ENCODE measurements at regions not wholly inside any gene's neighbourhood (a gene's known extent, or its start where the extent isn't known, plus 50 kb on each side); places are given as distances from the start of the nearest gene placed in this dataset.

GRCh38 chr7:146000882-146001281, 115.7 kb upstream of the CNTNAP2 start:
- no peak overlapping the region for H3K27ac ChIP-seq (ENCODE audit: control insufficient read depth, insufficient read depth)
- H3K4me3 ChIP-seq: no peak overlapping the region
- H3K4me2 ChIP-seq (ENCODE audit: control insufficient read depth, insufficient read depth): no peak overlapping the region
- no peaks in the 10 kb centered on the region for H3K79me2 ChIP-seq (ENCODE audit: control insufficient read depth, insufficient read depth, low read length)
- no peak for ATAC-seq
- no peak overlapping the region for H3K9ac ChIP-seq (ENCODE audit: control insufficient read depth, insufficient read depth, low read length)
- in situ Hi-C loops (cut with MboI) (no loop called here), intact Hi-C loops (cut with micrococcal nuclease; ENCODE audit: unreplicated experiment) (no loop called here)
- ChIA-PET RAD21 (ENCODE audit: unreplicated experiment) (no interaction called here), POLR2A (no interaction called here), SMC1A (ENCODE audit: uncharacterized antibody, unreplicated experiment) (no interaction called here), CTCF (no interaction called here)
- TF ChIP-seq CHD1 (IDR thresholded peaks at IDR 0.05; ENCODE audit: low read depth, low read length) (no peak), RBBP5 (conservative IDR thresholded peaks at IDR 0.05) (no peak), EP300 (IDR thresholded peaks at IDR 0.05; ENCODE audit: borderline replicate concordance in 1 of 2, control insufficient read depth in 1 of 2, low read depth in 2 of 2, low read length in 2 of 2) (no peak), MTA3 (IDR thresholded peaks at IDR 0.05; ENCODE audit: borderline replicate concordance, low read length) (no peak), SIN3A (IDR thresholded peaks at IDR 0.05; ENCODE audit: low read depth, low read length) (no peak), BCL11A (IDR thresholded peaks at IDR 0.05; ENCODE audit: low read depth, low read length) (no peak), PML (IDR thresholded peaks at IDR 0.05; ENCODE audit: low read length) (no peak)
- TF ChIP-seq, protein P1, sequence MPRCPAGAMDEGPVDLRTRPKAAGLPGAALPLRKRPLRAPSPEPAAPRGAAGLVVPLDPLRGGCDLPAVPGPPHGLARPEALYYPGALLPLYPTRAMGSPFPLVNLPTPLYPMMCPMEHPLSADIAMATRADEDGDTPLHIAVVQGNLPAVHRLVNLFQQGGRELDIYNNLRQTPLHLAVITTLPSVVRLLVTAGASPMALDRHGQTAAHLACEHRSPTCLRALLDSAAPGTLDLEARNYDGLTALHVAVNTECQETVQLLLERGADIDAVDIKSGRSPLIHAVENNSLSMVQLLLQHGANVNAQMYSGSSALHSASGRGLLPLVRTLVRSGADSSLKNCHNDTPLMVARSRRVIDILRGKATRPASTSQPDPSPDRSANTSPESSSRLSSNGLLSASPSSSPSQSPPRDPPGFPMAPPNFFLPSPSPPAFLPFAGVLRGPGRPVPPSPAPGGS (IDR thresholded peaks at IDR 0.05; ENCODE audit: borderline replicate concordance, insufficient read depth, low read depth, low read length, poor library complexity, severe bottlenecking): no peak
- no peaks in the 10 kb centered on the region for H3K9me3 ChIP-seq (replicated peaks; ENCODE audit: control insufficient read depth, insufficient read depth, low read length)
- no peaks in the 10 kb centered on the region for H3K27me3 ChIP-seq (replicated peaks in 1 of 2; ENCODE audit: control insufficient read depth in 2 of 2, insufficient read depth in 2 of 2, low read length in 1 of 2)
- WGBS (ENCODE audit: insufficient coverage, insufficient replicate concordance, low lambda C conversion rate, missing lambda C conversion rate): 27% methylated on average over 2 of the region's 2 CpGs
- no TSS peak for BruUV-seq (replicated peaks)
- FAIRE-seq: no peak
- H3K4me1 ChIP-seq (ENCODE audit: control insufficient read depth, insufficient read depth, low read length): no peaks in the 10 kb centered on the region
- no peak for DNase-seq (ENCODE audit: low read depth, low spot score)
- H4K20me1 ChIP-seq (ENCODE audit: control insufficient read depth, insufficient read depth): no peaks in the 10 kb centered on the region
- H3K36me3 ChIP-seq (ENCODE audit: control insufficient read depth in 2 of 2, insufficient read depth in 2 of 2, low read length in 1 of 2): no peaks in the 10 kb centered on the region
- no peak overlapping the region for H2AFZ ChIP-seq (ENCODE audit: control insufficient read depth, low read depth, low read length)

DNA sequence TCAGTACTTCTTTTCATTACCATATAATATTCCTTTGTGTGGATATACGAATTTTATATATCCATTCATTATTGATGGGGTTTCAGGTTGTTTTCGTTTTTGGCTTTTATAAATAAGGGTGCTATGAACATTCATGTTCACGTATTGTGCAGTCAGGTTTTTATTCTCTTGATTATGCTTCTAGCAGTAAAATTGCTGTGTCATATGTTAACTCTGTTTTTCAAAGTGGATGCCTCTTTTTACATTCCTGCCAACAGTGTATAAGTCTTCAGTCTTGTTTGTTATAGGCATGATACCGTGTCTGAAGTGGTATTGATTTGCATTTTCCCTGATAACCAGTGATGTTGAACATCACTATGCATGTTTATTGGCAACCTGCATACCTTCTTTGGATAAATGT, 127.1 kb upstream of the CNTNAP2 start:
- no peak for FAIRE-seq
- 17% methylated on average over 4 of the region's 4 CpGs for WGBS (ENCODE audit: insufficient coverage, insufficient replicate concordance, low lambda C conversion rate, missing lambda C conversion rate)
- Histone ChIP-seq H3K27me3 (replicated peaks in 1 of 2; ENCODE audit: control insufficient read depth in 2 of 2, insufficient read depth in 2 of 2, low read length in 1 of 2) (no peaks in the 10 kb centered on the region), H2AFZ (ENCODE audit: control insufficient read depth, low read depth, low read length) (no peak overlapping the region), H3K9ac (ENCODE audit: control insufficient read depth, insufficient read depth, low read length) (no peak overlapping the region), H3K79me2 (ENCODE audit: control insufficient read depth, insufficient read depth, low read length) (no peaks in the 10 kb centered on the region), H3K4me2 (ENCODE audit: control insufficient read depth, insufficient read depth) (no peak overlapping the region), H3K36me3 (ENCODE audit: control insufficient read depth in 2 of 2, insufficient read depth in 2 of 2, low read length in 1 of 2) (no peaks in the 10 kb centered on the region), H3K27ac (ENCODE audit: control insufficient read depth, insufficient read depth) (no peak overlapping the region), H3K9me3 (replicated peaks; ENCODE audit: control insufficient read depth, insufficient read depth, low read length) (no peaks in the 10 kb centered on the region), H3K4me1 (ENCODE audit: control insufficient read depth, insufficient read depth, low read length) (no peaks in the 10 kb centered on the region), H4K20me1 (ENCODE audit: control insufficient read depth, insufficient read depth) (no peaks in the 10 kb centered on the region), H3K4me3 (no peak overlapping the region)
- POLR2A ChIA-PET: no interaction called here
- intact Hi-C loops (cut with micrococcal nuclease; ENCODE audit: unreplicated experiment) (no loop called here), in situ Hi-C loops (cut with MboI) (no loop called here)
- CTCF ChIA-PET: no interaction called here
- no peak for DNase-seq (ENCODE audit: low read depth, low spot score)
- ATAC-seq: no peak
- SMC1A ChIA-PET (ENCODE audit: uncharacterized antibody, unreplicated experiment): no interaction called here
- RAD21 ChIA-PET (ENCODE audit: unreplicated experiment): no interaction called here
- BruUV-seq (replicated peaks): no TSS peak
- TF ChIP-seq PAX8 (IDR thresholded peaks at IDR 0.05) (no peak), SMAD1 (IDR thresholded peaks at IDR 0.05; ENCODE audit: low read depth, partially characterized antibody) (no peak), SRF (IDR thresholded peaks at IDR 0.05; ENCODE audit: low read depth in 2 of 2, low read length in 2 of 2) (no peak), TCF3 (IDR thresholded peaks at IDR 0.05; ENCODE audit: borderline replicate concordance, insufficient read depth, low read depth, low read length) (no peak), SP1 (IDR thresholded peaks at IDR 0.05; ENCODE audit: low read depth, low read length) (no peak), YBX1 (IDR thresholded peaks at IDR 0.05) (no peak)
- TF ChIP-seq, protein P2, sequence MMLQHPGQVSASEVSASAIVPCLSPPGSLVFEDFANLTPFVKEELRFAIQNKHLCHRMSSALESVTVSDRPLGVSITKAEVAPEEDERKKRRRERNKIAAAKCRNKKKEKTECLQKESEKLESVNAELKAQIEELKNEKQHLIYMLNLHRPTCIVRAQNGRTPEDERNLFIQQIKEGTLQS (IDR thresholded peaks at IDR 0.05; ENCODE audit: borderline replicate concordance, extremely low read depth, low read depth, low read length): no peak
- TF ChIP-seq, protein P3, sequence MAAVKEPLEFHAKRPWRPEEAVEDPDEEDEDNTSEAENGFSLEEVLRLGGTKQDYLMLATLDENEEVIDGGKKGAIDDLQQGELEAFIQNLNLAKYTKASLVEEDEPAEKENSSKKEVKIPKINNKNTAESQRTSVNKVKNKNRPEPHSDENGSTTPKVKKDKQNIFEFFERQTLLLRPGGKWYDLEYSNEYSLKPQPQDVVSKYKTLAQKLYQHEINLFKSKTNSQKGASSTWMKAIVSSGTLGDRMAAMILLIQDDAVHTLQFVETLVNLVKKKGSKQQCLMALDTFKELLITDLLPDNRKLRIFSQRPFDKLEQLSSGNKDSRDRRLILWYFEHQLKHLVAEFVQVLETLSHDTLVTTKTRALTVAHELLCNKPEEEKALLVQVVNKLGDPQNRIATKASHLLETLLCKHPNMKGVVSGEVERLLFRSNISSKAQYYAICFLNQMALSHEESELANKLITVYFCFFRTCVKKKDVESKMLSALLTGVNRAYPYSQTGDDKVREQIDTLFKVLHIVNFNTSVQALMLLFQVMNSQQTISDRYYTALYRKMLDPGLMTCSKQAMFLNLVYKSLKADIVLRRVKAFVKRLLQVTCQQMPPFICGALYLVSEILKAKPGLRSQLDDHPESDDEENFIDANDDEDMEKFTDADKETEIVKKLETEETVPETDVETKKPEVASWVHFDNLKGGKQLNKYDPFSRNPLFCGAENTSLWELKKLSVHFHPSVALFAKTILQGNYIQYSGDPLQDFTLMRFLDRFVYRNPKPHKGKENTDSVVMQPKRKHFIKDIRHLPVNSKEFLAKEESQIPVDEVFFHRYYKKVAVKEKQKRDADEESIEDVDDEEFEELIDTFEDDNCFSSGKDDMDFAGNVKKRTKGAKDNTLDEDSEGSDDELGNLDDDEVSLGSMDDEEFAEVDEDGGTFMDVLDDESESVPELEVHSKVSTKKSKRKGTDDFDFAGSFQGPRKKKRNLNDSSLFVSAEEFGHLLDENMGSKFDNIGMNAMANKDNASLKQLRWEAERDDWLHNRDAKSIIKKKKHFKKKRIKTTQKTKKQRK (IDR thresholded peaks at IDR 0.05; ENCODE audit: low read depth, low read length): no peak
